ENCODE measurements at regions not wholly inside any gene's neighbourhood (a gene's known extent, or its start where the extent isn't known, plus 50 kb on each side); places are given as distances from the start of the nearest gene placed in this dataset.

DNA sequence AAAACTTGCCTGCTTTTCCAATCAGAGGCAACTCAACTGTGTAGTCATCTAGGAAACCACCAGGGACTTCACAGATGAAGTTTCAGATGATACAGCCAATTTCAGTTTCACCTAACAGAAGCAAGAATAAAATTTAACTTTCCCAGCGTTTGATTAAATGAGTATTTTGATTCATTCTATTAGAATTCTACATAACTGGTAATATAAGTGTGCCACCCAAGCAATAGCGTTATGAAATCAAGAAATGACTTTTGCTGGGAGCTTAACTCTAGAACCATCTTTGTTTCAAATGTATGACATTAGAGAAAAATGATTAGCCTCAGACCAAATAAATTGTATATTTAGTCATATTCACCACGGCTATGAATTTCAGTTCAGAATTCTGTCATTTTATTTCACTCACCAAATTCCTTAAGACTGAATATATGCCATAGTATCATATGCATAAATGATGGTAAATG, 239.3 kb downstream of the NRIP1 start:
- TF ChIP-seq, protein P1, sequence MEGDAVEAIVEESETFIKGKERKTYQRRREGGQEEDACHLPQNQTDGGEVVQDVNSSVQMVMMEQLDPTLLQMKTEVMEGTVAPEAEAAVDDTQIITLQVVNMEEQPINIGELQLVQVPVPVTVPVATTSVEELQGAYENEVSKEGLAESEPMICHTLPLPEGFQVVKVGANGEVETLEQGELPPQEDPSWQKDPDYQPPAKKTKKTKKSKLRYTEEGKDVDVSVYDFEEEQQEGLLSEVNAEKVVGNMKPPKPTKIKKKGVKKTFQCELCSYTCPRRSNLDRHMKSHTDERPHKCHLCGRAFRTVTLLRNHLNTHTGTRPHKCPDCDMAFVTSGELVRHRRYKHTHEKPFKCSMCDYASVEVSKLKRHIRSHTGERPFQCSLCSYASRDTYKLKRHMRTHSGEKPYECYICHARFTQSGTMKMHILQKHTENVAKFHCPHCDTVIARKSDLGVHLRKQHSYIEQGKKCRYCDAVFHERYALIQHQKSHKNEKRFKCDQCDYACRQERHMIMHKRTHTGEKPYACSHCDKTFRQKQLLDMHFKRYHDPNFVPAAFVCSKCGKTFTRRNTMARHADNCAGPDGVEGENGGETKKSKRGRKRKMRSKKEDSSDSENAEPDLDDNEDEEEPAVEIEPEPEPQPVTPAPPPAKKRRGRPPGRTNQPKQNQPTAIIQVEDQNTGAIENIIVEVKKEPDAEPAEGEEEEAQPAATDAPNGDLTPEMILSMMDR (IDR thresholded peaks at IDR 0.05; ENCODE audit: insufficient read depth, low read depth, low read length): no peak
- TF ChIP-seq EZH2 (IDR thresholded peaks at IDR 0.05; ENCODE audit: insufficient read depth, low read length): no peak

Data from astrocyte (in vitro differentiated cells and primary cell).